ENCODE measurements at regions not wholly inside any gene's neighbourhood (a gene's known extent, or its start where the extent isn't known, plus 50 kb on each side); places are given as distances from the start of the nearest gene placed in this dataset.
A peak's percentile ranks its signal among the peaks of the same experiment; 100 is the strongest.

DNA sequence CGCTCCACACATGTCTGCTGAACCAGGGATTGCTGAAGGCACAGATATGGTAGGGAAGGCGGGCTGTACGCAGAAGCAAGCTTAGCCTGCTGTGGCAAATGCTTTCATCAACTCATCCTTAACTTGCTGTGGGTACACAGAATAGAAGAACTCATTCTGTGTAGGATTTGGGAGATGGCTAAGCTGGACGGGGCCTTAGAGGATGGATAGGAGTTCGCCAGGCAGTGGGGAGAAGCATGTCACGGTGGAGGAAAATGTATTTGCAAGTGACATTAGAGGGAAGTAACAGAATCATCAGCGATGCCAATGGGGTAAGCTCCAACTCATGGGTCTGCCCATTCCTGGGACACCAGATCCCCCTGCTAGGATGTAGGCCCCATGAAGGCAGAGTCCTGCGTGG, 96.7 kb upstream of the SMIM21 start:
- DNase-seq (ENCODE audit: low read depth in 2 of 3, low spot score in 2 of 3): no peak

GRCh38 chr18:75521816-75522215, 94.3 kb upstream of the SMIM21 start:
- DNase-seq (ENCODE audit: low read depth in 2 of 3, low spot score in 2 of 3): no peak

DNA sequence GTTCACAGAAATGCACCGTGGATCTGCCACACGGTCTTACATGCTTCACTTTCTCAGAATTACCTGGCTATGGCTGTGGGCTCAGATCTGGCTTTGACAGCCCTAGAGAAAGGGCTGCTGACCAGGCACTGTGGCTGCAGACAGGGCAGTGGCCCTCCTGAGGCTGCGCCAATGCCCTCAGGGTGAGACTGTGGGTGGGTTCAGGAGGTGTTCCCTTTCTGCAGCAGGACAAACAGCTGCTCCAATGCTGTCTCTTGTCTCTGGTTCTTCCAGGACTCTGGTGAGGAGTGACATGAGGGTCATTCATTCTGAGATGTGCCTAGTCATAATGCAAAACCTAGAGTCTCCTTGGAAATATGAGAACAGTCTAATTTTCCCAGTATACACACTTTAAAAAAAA, 90.5 kb upstream of the SMIM21 start:
- no peak for DNase-seq (ENCODE audit: low read depth in 2 of 3, low spot score in 2 of 3)

GRCh38 chr18:75517286-75517685, 89.8 kb upstream of the SMIM21 start:
- no peak for DNase-seq (ENCODE audit: low read depth in 2 of 3, low spot score in 2 of 3)

GRCh38 chr18:75507636-75508035, 80.1 kb upstream of the SMIM21 start:
- DNase-seq (ENCODE audit: low read depth in 2 of 3, low spot score in 2 of 3): no peak

- DNase-seq (ENCODE audit: low read depth in 2 of 3, low spot score in 2 of 3): no peak
Measured at GRCh38 chr18:75506913-75507312, 79.4 kb upstream of the SMIM21 start.

GRCh38 chr18:75504469-75504868, 77.0 kb upstream of the SMIM21 start:
- DNase-seq (ENCODE audit: low read depth in 2 of 3, low spot score in 2 of 3): no peak

- no peak for DNase-seq (ENCODE audit: low read depth in 2 of 3, low spot score in 2 of 3)
Measured at GRCh38 chr18:75503615-75504014, 76.1 kb upstream of the SMIM21 start.

GRCh38 chr18:75502286-75502685, 74.8 kb upstream of the SMIM21 start:
- DNase-seq (ENCODE audit: low read depth in 2 of 3, low spot score in 2 of 3): no peak

GRCh38 chr18:75500545-75500944, 73.0 kb upstream of the SMIM21 start:
- no peak for DNase-seq (ENCODE audit: low read depth in 2 of 3, low spot score in 2 of 3)

DNA sequence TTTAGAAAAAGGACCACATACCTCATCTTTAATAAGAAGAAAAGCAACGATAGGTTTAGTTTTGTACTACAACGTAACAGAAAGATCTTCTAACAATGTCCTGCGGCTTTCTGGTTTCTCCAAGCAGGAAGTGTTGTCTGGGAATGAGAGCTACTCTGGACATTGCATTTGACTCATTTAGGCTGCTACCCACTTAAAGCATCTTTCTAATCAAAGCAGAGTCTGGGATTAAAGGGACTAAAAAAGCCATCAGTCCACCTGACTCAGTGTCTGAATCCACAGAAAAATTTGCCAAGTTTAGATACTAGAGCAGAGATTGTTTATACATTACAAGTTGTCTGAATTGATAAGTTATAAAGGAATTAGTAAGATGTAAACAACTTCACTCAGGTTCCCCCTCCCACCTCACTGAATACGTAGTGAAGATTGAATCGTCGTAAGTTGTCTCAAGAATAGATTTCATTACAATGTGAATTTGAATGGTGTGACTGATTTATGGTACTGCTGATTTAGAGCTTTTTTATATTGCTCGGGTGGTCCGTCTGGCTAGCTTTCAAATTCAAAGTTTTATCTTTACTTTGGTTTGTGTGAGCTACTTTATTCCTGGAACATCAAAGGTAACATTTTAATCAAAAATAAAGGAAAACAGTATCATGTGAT, 70.2 kb upstream of the SMIM21 start:
- no peak for DNase-seq (ENCODE audit: low read depth in 2 of 3, low spot score in 2 of 3)

DNA sequence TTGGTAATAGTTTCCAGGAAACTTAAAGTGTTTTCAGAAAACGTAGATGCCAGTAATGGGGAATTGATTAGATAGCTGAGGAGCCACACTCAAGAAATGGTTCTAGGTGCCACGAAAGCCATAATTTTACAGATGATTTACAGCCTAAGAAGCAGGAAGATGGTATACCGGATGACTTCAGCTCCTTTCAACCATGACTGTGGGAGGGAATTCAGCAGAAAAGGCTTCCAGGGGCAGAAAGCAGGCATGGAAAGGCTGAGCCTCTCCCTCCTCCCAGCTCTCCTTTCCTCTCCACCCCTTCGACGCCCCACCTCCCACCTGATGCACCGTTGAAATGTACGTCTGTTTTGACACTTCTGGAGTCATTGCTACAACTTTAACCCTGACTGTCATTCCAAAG, 68.6 kb upstream of the SMIM21 start:
- no peak for DNase-seq (ENCODE audit: low read depth in 2 of 3, low spot score in 2 of 3)

- DNase-seq (ENCODE audit: low read depth in 2 of 3, low spot score in 2 of 3): no peak
Measured at GRCh38 chr18:75492852-75493251, 65.3 kb upstream of the SMIM21 start.

- DNase-seq (ENCODE audit: low read depth in 2 of 3, low spot score in 2 of 3): no peak
Measured at GRCh38 chr18:75491361-75491760, 63.9 kb upstream of the SMIM21 start.

DNA sequence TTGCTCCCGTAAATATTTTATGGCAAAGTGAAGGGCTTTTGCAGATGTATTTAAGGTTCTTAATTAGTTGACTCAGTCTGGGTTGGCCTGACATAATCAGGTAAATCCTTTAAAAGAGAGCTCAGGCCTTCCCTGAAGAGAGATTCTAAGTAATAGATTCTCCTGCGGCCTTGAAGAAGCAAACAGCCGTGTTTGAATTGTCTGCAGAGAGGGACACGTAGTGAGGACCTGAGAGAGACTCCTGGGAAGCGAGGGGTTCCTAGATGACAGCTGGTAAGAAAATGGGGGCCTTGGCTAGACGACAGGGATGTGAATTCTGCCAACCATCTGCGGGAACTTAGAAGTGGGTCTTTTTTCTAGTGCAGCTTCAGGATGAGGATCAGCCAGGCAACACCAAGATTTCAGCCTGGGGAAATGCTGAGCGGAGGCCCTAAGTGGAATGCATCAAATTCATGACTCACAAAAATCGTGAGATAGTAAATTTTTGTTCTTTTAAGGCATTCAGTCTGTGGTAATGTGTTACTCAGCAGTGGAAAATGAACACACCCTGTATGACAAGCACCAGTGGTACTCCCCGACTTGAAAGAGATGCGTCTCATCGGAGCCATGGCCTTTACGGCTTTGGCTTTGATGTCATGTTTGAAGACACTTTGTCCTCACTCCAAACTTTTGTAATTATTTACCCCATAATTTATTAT, 62.1 kb upstream of the SMIM21 start:
- no peak for DNase-seq (ENCODE audit: low read depth in 2 of 3, low spot score in 2 of 3)

DNA sequence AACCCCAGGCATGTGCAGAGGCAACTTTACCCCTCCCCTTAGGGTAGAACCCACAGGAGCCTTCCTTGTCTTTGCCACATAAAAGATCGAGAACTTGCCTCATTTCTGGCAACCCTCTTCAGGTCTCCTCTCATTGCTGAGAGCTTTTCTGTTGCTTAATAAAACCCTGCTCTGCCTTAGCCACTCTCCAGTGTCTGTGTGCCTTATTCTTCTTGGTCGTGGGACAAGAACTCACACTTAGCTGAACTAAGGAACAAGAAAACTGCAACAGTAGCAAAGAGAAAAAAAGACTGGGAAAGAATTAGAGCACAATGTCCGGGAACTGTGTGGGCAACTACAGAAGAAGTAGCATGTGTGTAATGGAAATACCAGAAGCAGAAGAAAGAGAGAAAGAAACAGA, 56.2 kb upstream of the SMIM21 start:
- no peak for DNase-seq (ENCODE audit: low read depth in 2 of 3, low spot score in 2 of 3)

GRCh38 chr18:75482880-75483279, 55.4 kb upstream of the SMIM21 start:
- DNase-seq (ENCODE audit: low read depth in 2 of 3, low spot score in 2 of 3): no peak

DNA sequence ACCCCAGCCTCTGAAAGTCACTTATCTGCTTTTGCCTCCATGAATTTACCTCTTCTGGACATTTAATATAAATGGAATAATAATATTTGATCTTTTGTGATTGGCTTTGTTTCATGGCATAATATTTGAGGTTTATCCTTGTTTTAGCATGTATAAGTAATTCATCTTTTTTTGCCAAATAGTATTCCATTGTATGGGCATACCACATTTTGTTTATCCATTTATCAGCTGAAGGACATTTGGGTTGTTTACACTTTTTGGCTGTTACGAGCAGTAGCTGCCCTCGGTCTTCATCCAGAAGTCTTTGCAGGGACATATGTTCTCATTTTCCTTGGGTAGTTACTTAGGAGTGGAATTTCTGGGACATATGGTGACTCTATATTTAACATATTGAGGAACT, 53.0 kb upstream of the SMIM21 start:
- DNase-seq (ENCODE audit: low read depth in 2 of 3, low spot score in 2 of 3): no peak

- peak; percentile 9 to 76 (median 40) for DNase-seq (ENCODE audit: low read depth in 2 of 3, low spot score in 2 of 3)
Measured at GRCh38 chr18:75478996-75479880, 51.7 kb upstream of the SMIM21 start.

- DNase-seq (ENCODE audit: low read depth in 2 of 3, low spot score in 2 of 3): peak in 2 of 3 donors; percentile 60 to 72
Measured at GRCh38 chr18:75477900-75478299, 50.4 kb upstream of the SMIM21 start.
